ENCODE measurements at regions not wholly inside any gene's neighbourhood (a gene's known extent, or its start where the extent isn't known, plus 50 kb on each side); places are given as distances from the start of the nearest gene placed in this dataset.

- TF ChIP-seq CTCF (IDR thresholded peaks at IDR 0.05) (no peak), EZH2 (IDR thresholded peaks at IDR 0.05) (no peak)
Measured at GRCh38 chr13:111634410-111634809, 314.0 kb downstream of the TEX29 start.
